Thyroid gland (tissue), 4 donors: ENCODE measurements at regions not wholly inside any gene's neighbourhood (a gene's known extent, or its start where the extent isn't known, plus 50 kb on each side); places are given as distances from the start of the nearest gene placed in this dataset.

Experiments used
- POLR2A ChIP-seq, 2 donors: fragments of 450-650 bp; IDR thresholded peaks; one replicate each; pipeline ENCODE4 v1.6.1; 2017; ENCODE audit warnings: antibody characterized with exemption in 2 of 2, mild to moderate bottlenecking in 2 of 2, moderate library complexity in 1 of 2
- TF ChIP-seq, protein P1 (sequence below), 6 experiments: fragments of 200-600 bp in 3 of 6; fragments of 450-650 bp in 3 of 6; sonication (generic) in 3 of 6; IDR thresholded peaks; one replicate each; pipeline ENCODE4 v1.5.1; 2016 to 2019; ENCODE audit warnings: antibody characterized with exemption in 6 of 6, mild to moderate bottlenecking in 2 of 6, inconsistent platforms in 1 of 6, moderate library complexity in 1 of 6

DNA sequence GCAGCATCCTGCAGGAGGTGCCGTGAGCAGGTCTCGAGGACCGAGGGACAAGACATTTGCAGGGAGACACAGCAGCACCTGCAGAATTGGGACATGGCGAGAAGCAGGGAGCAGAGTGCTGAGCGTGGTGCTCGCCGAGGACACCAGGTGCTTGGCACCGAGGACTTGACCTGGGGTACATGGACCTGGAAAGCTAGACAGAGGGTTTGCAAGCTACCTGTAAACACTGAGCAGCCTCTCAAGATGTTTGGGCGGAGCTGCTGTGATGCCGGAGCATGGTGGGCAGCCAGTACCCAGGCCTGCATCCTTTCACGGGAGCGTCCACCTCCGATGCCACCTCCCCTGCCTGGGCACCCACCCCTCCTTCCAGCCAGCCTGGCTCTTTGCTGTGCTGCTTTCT lies 773.2 kb downstream of the TBC1D22A start:
- TF ChIP-seq, protein P1, sequence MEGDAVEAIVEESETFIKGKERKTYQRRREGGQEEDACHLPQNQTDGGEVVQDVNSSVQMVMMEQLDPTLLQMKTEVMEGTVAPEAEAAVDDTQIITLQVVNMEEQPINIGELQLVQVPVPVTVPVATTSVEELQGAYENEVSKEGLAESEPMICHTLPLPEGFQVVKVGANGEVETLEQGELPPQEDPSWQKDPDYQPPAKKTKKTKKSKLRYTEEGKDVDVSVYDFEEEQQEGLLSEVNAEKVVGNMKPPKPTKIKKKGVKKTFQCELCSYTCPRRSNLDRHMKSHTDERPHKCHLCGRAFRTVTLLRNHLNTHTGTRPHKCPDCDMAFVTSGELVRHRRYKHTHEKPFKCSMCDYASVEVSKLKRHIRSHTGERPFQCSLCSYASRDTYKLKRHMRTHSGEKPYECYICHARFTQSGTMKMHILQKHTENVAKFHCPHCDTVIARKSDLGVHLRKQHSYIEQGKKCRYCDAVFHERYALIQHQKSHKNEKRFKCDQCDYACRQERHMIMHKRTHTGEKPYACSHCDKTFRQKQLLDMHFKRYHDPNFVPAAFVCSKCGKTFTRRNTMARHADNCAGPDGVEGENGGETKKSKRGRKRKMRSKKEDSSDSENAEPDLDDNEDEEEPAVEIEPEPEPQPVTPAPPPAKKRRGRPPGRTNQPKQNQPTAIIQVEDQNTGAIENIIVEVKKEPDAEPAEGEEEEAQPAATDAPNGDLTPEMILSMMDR (IDR thresholded peaks at IDR 0.05): no peak
- TF ChIP-seq POLR2A (IDR thresholded peaks at IDR 0.05): no peak
